ENCODE measurements at regions not wholly inside any gene's neighbourhood (a gene's known extent, or its start where the extent isn't known, plus 50 kb on each side); places are given as distances from the start of the nearest gene placed in this dataset.

GRCh38 chr19:30966486-30966885 lies 382.8 kb downstream of the TSHZ3 start:
- Mint-ChIP-seq H3K27me3 (ENCODE audit: insufficient read depth, low read depth, poor library complexity) (peaks cover 2% of the 10 kb centered on the region), H3K4me1 (no peaks in the 10 kb centered on the region), H3K27ac (no peak overlapping the region), H3K36me3 (ENCODE audit: low read depth) (no peaks in the 10 kb centered on the region; the same call in 2 of the 3 replicates), H3K4me3 (no peak overlapping the region), H3K9me3 (peaks cover 8% of the 10 kb centered on the region; the same call in 2 of the 3 replicates)
- Histone ChIP-seq H4K20me1 (replicated peaks; ENCODE audit: insufficient read depth) (no peaks in the 10 kb centered on the region), H3F3A (replicated peaks; ENCODE audit: low read depth) (no peaks in the 10 kb centered on the region), H3K9me2 (ENCODE audit: insufficient read depth) (peaks cover 4% of the 10 kb centered on the region), H3K36me3 (ENCODE audit: insufficient read depth) (no peaks in the 10 kb centered on the region), H3K4me1 (ENCODE audit: insufficient read depth) (no peaks in the 10 kb centered on the region), H3K4me2 (no peak overlapping the region), H3K27ac (ENCODE audit: low read depth) (no peak overlapping the region), H3K4me3 (no peak overlapping the region), H2AFZ (peak overlapping the region; percentile 24; the same call in 1 of the 2 replicates), H3K79me2 (replicated peaks; ENCODE audit: insufficient read depth) (no peaks in the 10 kb centered on the region), H3K27me3 (ENCODE audit: insufficient read depth) (no peaks in the 10 kb centered on the region)
- TF ChIP-seq JUNB (IDR thresholded peaks at IDR 0.05; ENCODE audit: unreplicated experiment) (no peak), REST (IDR thresholded peaks at IDR 0.05; ENCODE audit: unreplicated experiment) (no peak), EZH2 (IDR thresholded peaks at IDR 0.05; ENCODE audit: low read depth, unreplicated experiment) (no peak), NANOG (IDR thresholded peaks at IDR 0.05; ENCODE audit: borderline replicate concordance) (no peak), ZNF462 (CRISPR knock-in tag; IDR thresholded peaks at IDR 0.05) (no peak), CREB1 (CRISPR knock-in tag; IDR thresholded peaks at IDR 0.05; ENCODE audit: low read depth) (no peak), POLR2AphosphoS5 (IDR thresholded peaks at IDR 0.05; ENCODE audit: low read depth) (no peak), EZH2phosphoT487 (IDR thresholded peaks at IDR 0.05; ENCODE audit: unreplicated experiment) (no peak), ETS1 (IDR thresholded peaks at IDR 0.05) (no peak)
- no peak for DNase-seq (ENCODE audit: low spot score)
- no peak for ATAC-seq
